H1 (cell line): ENCODE measurements at regions not wholly inside any gene's neighbourhood (a gene's known extent, or its start where the extent isn't known, plus 50 kb on each side); places are given as distances from the start of the nearest gene placed in this dataset.
A peak's percentile ranks its signal among the peaks of the same experiment; 100 is the strongest.

Experiments used
- CTCF ChIA-PET: fragments of 300-600 bp; sonication (Branson Sonifier 250); formaldehyde crosslinking; loops from one replicate; lab custom pipeline; 2021; ENCODE audit not compliant: partially characterized antibody; lab: Charles Lee
- POLR2A ChIA-PET: fragments of 300-600 bp; sonication (Branson Sonifier 250); formaldehyde crosslinking; loops from one replicate; lab custom pipeline; 2021; ENCODE audit warnings: inconsistent platforms; ENCODE audit not compliant: partially characterized antibody; lab: Charles Lee
- DNase-seq, 2 experiments: peaks; one replicate each; pipeline versions ENCODE4 v3.0.0 to v3.0.0-alpha.2; 2010 to 2022; ENCODE audit warnings: low spot score in 2 of 2, low read depth in 1 of 2, mixed read lengths in 1 of 2
- FAIRE-seq: peaks from 2 replicates; lab custom pipeline; 2011; peaks lifted over from hg19 to GRCh38; lab: Jason Lieb, UNC
- H2AFZ ChIP-seq: 2 replicates; pipeline ENCODE4 v1.8.1; 2012; ENCODE audit warnings: low read length, inconsistent platforms
- H2AK5ac ChIP-seq: 2 replicates; pipeline ENCODE4 v1.6.1; 2013; ENCODE audit warnings: low read depth, low read length
- H2BK120ac ChIP-seq: replicated peaks from 2 replicates; pipeline ENCODE3; 2013; ENCODE audit warnings: low read depth, low read length, inconsistent platforms
- H2BK12ac ChIP-seq: 2 replicates; pipeline ENCODE4 v1.6.1; 2013; ENCODE audit warnings: low read depth, low read length
- H2BK15ac ChIP-seq: 2 replicates; pipeline ENCODE4 v1.6.1; 2013; ENCODE audit warnings: low read length
- H2BK20ac ChIP-seq: 2 replicates; pipeline ENCODE4 v1.6.1; 2013; ENCODE audit warnings: low read length
- H2BK5ac ChIP-seq: 2 replicates; pipeline ENCODE4 v1.6.1; 2013; ENCODE audit warnings: low read depth, low read length
- H3K14ac ChIP-seq: 2 replicates; pipeline ENCODE4 v1.6.1; 2013; ENCODE audit warnings: inconsistent platforms; ENCODE audit not compliant: insufficient read length
- H3K18ac ChIP-seq: 2 replicates; pipeline ENCODE4 v1.6.1; 2013; ENCODE audit warnings: low read length; ENCODE audit errors: extremely low read depth
- H3K23ac ChIP-seq: 2 replicates; pipeline ENCODE4 v1.6.1; 2013; ENCODE audit warnings: inconsistent platforms; ENCODE audit not compliant: insufficient read length
- H3K23me2 ChIP-seq: 2 replicates; pipeline ENCODE4 v1.6.1; 2013; ENCODE audit warnings: low read depth, low read length
- H3K27ac ChIP-seq: 2 replicates; pipeline ENCODE4 v1.6.1; 2011; ENCODE audit warnings: low read depth, low read length, inconsistent platforms
- H3K27me3 ChIP-seq, 4 experiments: replicated peaks in 1 of 4; 1 replicate in 1 of 4; 2 replicates in 3 of 4; pipeline versions ENCODE4 v1.6.1 to v1.8.1; 2011 to 2013; ENCODE audit warnings: low read length in 3 of 4, mild to moderate bottlenecking in 3 of 4, inconsistent platforms in 2 of 4, mixed read lengths in 2 of 4, moderate library complexity in 1 of 4; ENCODE audit not compliant: control insufficient read depth in 3 of 4, insufficient read depth in 3 of 4; ENCODE audit errors: extremely low read depth in 1 of 4
- H3K36me3 ChIP-seq, 4 experiments: 2 replicates each; pipeline versions ENCODE4 v1.6.1 to v1.8.1; 2011 to 2013; ENCODE audit warnings: mild to moderate bottlenecking in 4 of 4, low read length in 3 of 4, moderate library complexity in 2 of 4, control low read depth in 1 of 4, inconsistent platforms in 1 of 4; ENCODE audit not compliant: insufficient read depth in 4 of 4, control insufficient read depth in 2 of 4
- H3K4ac ChIP-seq: replicated peaks from 2 replicates; pipeline ENCODE3; 2013; ENCODE audit warnings: low read length, low read depth, mixed read lengths, inconsistent platforms; ENCODE audit not compliant: insufficient read length
- H3K4me1 ChIP-seq, 4 experiments: replicated peaks in 1 of 4; 1 replicate in 1 of 4; 2 replicates in 3 of 4; pipeline versions ENCODE4 v1.6.1 to v1.8.1; 2011 to 2013; ENCODE audit warnings: low read length in 3 of 4, inconsistent platforms in 2 of 4, mixed read lengths in 1 of 4; ENCODE audit not compliant: insufficient read depth in 4 of 4, control insufficient read depth in 3 of 4
- H3K4me2 ChIP-seq, 2 experiments: 2 replicates each; pipeline versions ENCODE4 v1.6.1 to v1.8.1; 2011 to 2013; ENCODE audit warnings: low read depth in 2 of 2, low read length in 2 of 2, control low read depth in 1 of 2, inconsistent platforms in 1 of 2, mild to moderate bottlenecking in 1 of 2; ENCODE audit not compliant: insufficient read depth in 1 of 2
- H3K4me3 ChIP-seq, 4 experiments: fragments of 200-600, 300-600 bp in 1 of 4; sonication (generic), shearing (Covaris generic), sonication (Bioruptor Twin) in 1 of 4; 2 replicates each; pipeline versions ENCODE4 v1.5.1 to v1.8.1; 2011 to 2016; ENCODE audit warnings: low read length in 4 of 4, low read depth in 3 of 4, control low read depth in 2 of 4, inconsistent platforms in 2 of 4, mild to moderate bottlenecking in 2 of 4, mixed read lengths in 1 of 4, moderate library complexity in 1 of 4; ENCODE audit not compliant: insufficient read depth in 2 of 4; ENCODE audit errors: extremely low read depth in 1 of 4
- H3K56ac ChIP-seq: replicated peaks from 2 replicates; pipeline ENCODE3; 2013; ENCODE audit warnings: low read depth, mild to moderate bottlenecking, mixed read lengths, low read length, inconsistent platforms; ENCODE audit not compliant: insufficient read length
- H3K79me1 ChIP-seq: 2 replicates; pipeline ENCODE4 v1.6.1; 2013; ENCODE audit warnings: low read depth, low read length, control low read depth
- H3K79me2 ChIP-seq, 2 experiments: 2 replicates each; pipeline versions ENCODE4 v1.6.1 to v1.8.1; 2012 to 2013; ENCODE audit warnings: low read length in 2 of 2, mild to moderate bottlenecking in 2 of 2, inconsistent platforms in 1 of 2; ENCODE audit not compliant: insufficient read depth in 2 of 2, control insufficient read depth in 1 of 2
- H3K9ac ChIP-seq, 4 experiments: replicated peaks in 1 of 4; 1 replicate in 1 of 4; 2 replicates in 3 of 4; pipeline versions ENCODE4 v1.6.1 to v1.8.1; 2011 to 2013; ENCODE audit warnings: low read depth in 3 of 4, low read length in 3 of 4, control low read depth in 2 of 4, mild to moderate bottlenecking in 2 of 4, moderate library complexity in 2 of 4, inconsistent platforms in 1 of 4; ENCODE audit errors: extremely low read depth in 1 of 4
- H3K9me3 ChIP-seq, 2 experiments: 2 replicates each; pipeline versions ENCODE4 v1.6.1 to v1.8.1; 2012 to 2013; ENCODE audit warnings: mild to moderate bottlenecking in 2 of 2, moderate library complexity in 2 of 2, control low read depth in 1 of 2, inconsistent platforms in 1 of 2, low read depth in 1 of 2, low read length in 1 of 2, mixed read lengths in 1 of 2; ENCODE audit not compliant: insufficient read depth in 2 of 2
- H4K20me1 ChIP-seq, 2 experiments: replicated peaks in 1 of 2; 2 replicates each; pipeline versions ENCODE3 to v1.8.1; 2011 to 2013; ENCODE audit warnings: inconsistent platforms in 2 of 2, low read length in 2 of 2, mild to moderate bottlenecking in 1 of 2; ENCODE audit not compliant: insufficient read depth in 2 of 2, control insufficient read depth in 1 of 2
- H4K5ac ChIP-seq: 2 replicates; pipeline ENCODE4 v1.6.1; 2013; ENCODE audit warnings: low read length, low read depth, mixed read lengths, inconsistent platforms; ENCODE audit not compliant: insufficient read length
- H4K8ac ChIP-seq: 2 replicates; pipeline ENCODE4 v1.8.0; 2013; ENCODE audit warnings: mild to moderate bottlenecking, moderate library complexity, low read length, inconsistent platforms; ENCODE audit not compliant: insufficient read depth; ENCODE audit errors: extremely low read depth
- H4K91ac ChIP-seq: replicated peaks from 2 replicates; pipeline ENCODE3; 2013; ENCODE audit warnings: low read length, mixed read lengths, inconsistent platforms; ENCODE audit not compliant: insufficient read length
- FOSL1 ChIP-seq: IDR thresholded peaks from 2 replicates; pipeline ENCODE4 v1.6.1; 2011; ENCODE audit warnings: mild to moderate bottlenecking, low read depth, low read length, moderate library complexity; ENCODE audit not compliant: insufficient read depth
- GTF2F1 ChIP-seq: IDR thresholded peaks from 2 replicates; pipeline ENCODE4 v1.6.1; 2012; ENCODE audit warnings: low read depth, low read length, improper control_type of control experiment, borderline replicate concordance
- HDAC2 ChIP-seq, 2 experiments: fragments of 300-600 bp in 1 of 2; sonication (generic) in 1 of 2; IDR thresholded peaks; 2 replicates each; pipeline ENCODE4 v1.6.1; 2011 to 2012; ENCODE audit warnings: low read depth in 2 of 2, low read length in 2 of 2, mild to moderate bottlenecking in 2 of 2, moderate library complexity in 2 of 2, borderline replicate concordance in 1 of 2, inconsistent platforms in 1 of 2
- HDAC6 ChIP-seq: IDR thresholded peaks from one replicate; pipeline ENCODE4 v1.7.1; 2012; ENCODE audit warnings: low read depth, mild to moderate bottlenecking, inconsistent platforms, low read length, moderate library complexity
- PHF8 ChIP-seq: fragments of 200-600 bp; sonication (generic); conservative IDR thresholded peaks from 2 replicates; pipeline ENCODE4 v1.7.1; 2012; ENCODE audit warnings: low read depth, mild to moderate bottlenecking, inconsistent platforms, low read length, moderate library complexity
- POLR2A ChIP-seq, 2 experiments: IDR thresholded peaks; 1 replicate in 1 of 2; 2 replicates in 1 of 2; pipeline ENCODE4 v1.6.1; 2011; ENCODE audit warnings: low read depth in 2 of 2, low read length in 2 of 2, mild to moderate bottlenecking in 2 of 2; ENCODE audit errors: control extremely low read depth in 1 of 2
- RXRA ChIP-seq: IDR thresholded peaks from 2 replicates; pipeline ENCODE4 v1.6.1; 2011; ENCODE audit warnings: low read depth, mild to moderate bottlenecking, low read length, moderate library complexity; ENCODE audit not compliant: insufficient read depth
- TCF12 ChIP-seq: IDR thresholded peaks from 2 replicates; pipeline ENCODE4 v1.6.1; 2011; ENCODE audit warnings: low read depth, mild to moderate bottlenecking, low read length
- WGBS, 2 experiments: shearing (Covaris generic) in 1 of 2; methylation state at CpG; one replicate each; pipeline versions ENCODE4 v1.1.6 to v1.1.7; 2013 to 2015; ENCODE audit warnings: low lambda C conversion rate in 2 of 2, mixed read lengths in 2 of 2, inconsistent platforms in 1 of 2, low coverage in 1 of 2, missing lambda C conversion rate in 1 of 2; ENCODE audit not compliant: insufficient replicate concordance in 2 of 2, insufficient coverage in 1 of 2, insufficient read length in 1 of 2; ENCODE audit errors: extremely low coverage in 1 of 2, missing lambda C conversion rate in 1 of 2; 5-methylcytosine and 5-hydroxymethylcytosine counted together

- H3K9ac ChIP-seq: no peak overlapping the region
- peaks cover 7% of the 10 kb centered on the region; the same call in 1 of the 2 replicates for H3K23me2 ChIP-seq
- H2AFZ ChIP-seq: 0 out of 2 replicates have a peak overlapping the region, but pooled peaks have one; percentile 26
- no peak overlapping the region for H3K14ac ChIP-seq
- H2BK5ac ChIP-seq: no peak overlapping the region
- no peak overlapping the region for H3K4ac ChIP-seq
- no peak overlapping the region for H3K18ac ChIP-seq
- H3K36me3 ChIP-seq: no peaks in the 10 kb centered on the region
- no peak overlapping the region for H2AK5ac ChIP-seq
- ChIA-PET POLR2A (no interaction called here), CTCF (interaction anchor here (0.5 to 4.5 kb wide), 6 partner anchors 11 to 174 kb away, joined by 3 to 22 read pairs (median 5); partner anchors contain the start of gene COG2)
- H2BK12ac ChIP-seq: no peak overlapping the region
- H3K27me3 ChIP-seq: no peaks in the 10 kb centered on the region
- H4K8ac ChIP-seq: no peak overlapping the region
- H4K91ac ChIP-seq: no peak overlapping the region
- no peak overlapping the region for H3K56ac ChIP-seq
- no peak for FAIRE-seq
- H3K79me2 ChIP-seq: no peaks in the 10 kb centered on the region
- no peak overlapping the region for H2BK15ac ChIP-seq
- no peak overlapping the region for H4K5ac ChIP-seq
- H3K9me3 ChIP-seq: no peaks in the 10 kb centered on the region
- no peak for TF ChIP-seq HDAC6
- TF ChIP-seq PHF8: no peak
- TF ChIP-seq TCF12: no peak
- no peak for TF ChIP-seq RXRA
- TF ChIP-seq POLR2A (IDR thresholded peaks at IDR 0.05; ENCODE audit: control extremely low read depth in 1 of 2, low read depth in 2 of 2, low read length in 2 of 2): no peak
- TF ChIP-seq HDAC2 (IDR thresholded peaks at IDR 0.05; ENCODE audit: borderline replicate concordance in 1 of 2, low read depth in 2 of 2, low read length in 2 of 2): no peak
- TF ChIP-seq FOSL1: no peak
- no peak for TF ChIP-seq GTF2F1
- TF ChIP-seq, all 59 proteins: peak for 0
- Histone ChIP-seq H3K23ac (no peak overlapping the region), H3K27ac (no peak overlapping the region), H3K4me2 (no peak overlapping the region), H3K4me3 (no peak overlapping the region), H2BK20ac (no peak overlapping the region), H4K20me1 (peaks cover 0 to 1% of the 10 kb centered on the region in 2 experiments), H3K4me1 (no peaks in the 10 kb centered on the region), H3K79me1 (no peaks in the 10 kb centered on the region), H2BK120ac (no peak overlapping the region)
- no peak for DNase-seq
- WGBS, 2 experiments: 84% methylated on average over 4 of the region's 4 CpGs; no CpG with 5 or more reads in 1 of the 2 experiments
These were observed 50.6 kb upstream of the COG2 start for GRCh38 chr1:230591678-230592077.
